ENCODE measurements at regions not wholly inside any gene's neighbourhood (a gene's known extent, or its start where the extent isn't known, plus 50 kb on each side); places are given as distances from the start of the nearest gene placed in this dataset.

GRCh38 chr15:31269816-31270575, 56.6 kb upstream of the KLF13 start:
- H3K9ac ChIP-seq (ENCODE audit: low read length), result no peak overlapping the region
- H3K9me3 ChIP-seq (ENCODE audit: low read length), result no peaks in the 10 kb centered on the region
- no TSS peak for BruUV-seq (replicated peaks)
- H3K4me2 ChIP-seq (ENCODE audit: low read length), result no peak overlapping the region
- no peak overlapping the region for H3K27ac ChIP-seq (ENCODE audit: low read length)
- H3K9me2 ChIP-seq (replicated peaks; ENCODE audit: low read length), result no peaks in the 10 kb centered on the region
- H3F3A ChIP-seq (ENCODE audit: low read length, unreplicated experiment), result no peaks in the 10 kb centered on the region
- no peak overlapping the region for H3K4me3 ChIP-seq (ENCODE audit: low read length)
- no peak overlapping the region for H2AFZ ChIP-seq (ENCODE audit: low read length)
- H3K27me3 ChIP-seq (ENCODE audit: low read length), result no peaks in the 10 kb centered on the region
- DNase-seq, result no peak
- intact Hi-C loops (cut with micrococcal nuclease), result no loop called here
- TF ChIP-seq EZH2 (IDR thresholded peaks at IDR 0.05; ENCODE audit: low read length, unreplicated experiment) (no peak), CTCF (conservative IDR thresholded peaks at IDR 0.05; ENCODE audit: low read depth, low read length) (no peak), EZH2phosphoT487 (IDR thresholded peaks at IDR 0.05; ENCODE audit: borderline replicate concordance, low read length) (no peak)
- ChIA-PET POLR2A (ENCODE audit: unreplicated experiment) (no interaction called here), CTCF (no interaction called here)
- no peaks in the 10 kb centered on the region for H3K79me2 ChIP-seq (ENCODE audit: low read length)
- no peaks in the 10 kb centered on the region for H3K4me1 ChIP-seq (ENCODE audit: insufficient read depth, low read length)
- ATAC-seq, result no peak
- no peaks in the 10 kb centered on the region for H4K20me1 ChIP-seq (ENCODE audit: low read length)
- no peaks in the 10 kb centered on the region for H3K36me3 ChIP-seq (ENCODE audit: low read depth, low read length)

DNA sequence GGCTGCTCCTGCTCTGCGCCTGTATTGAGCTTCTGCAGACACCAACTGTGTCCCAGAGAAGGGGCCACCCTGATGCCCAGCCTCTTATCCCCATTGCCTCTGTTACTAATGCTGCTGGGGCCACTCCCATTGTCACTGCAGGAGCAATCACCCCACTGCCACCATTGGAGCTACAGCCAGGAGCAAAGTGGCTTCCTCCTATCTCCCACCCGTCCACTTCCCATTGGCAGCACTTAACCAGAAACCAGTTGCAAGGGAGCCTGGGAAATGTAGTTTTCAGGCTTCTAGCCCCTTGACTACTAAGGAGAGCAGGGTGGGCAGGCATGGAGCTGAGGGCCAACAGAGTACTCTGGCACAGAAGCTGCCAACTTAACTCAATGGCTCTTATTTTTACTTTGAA, 55.9 kb upstream of the KLF13 start:
- no peak for ATAC-seq
- POLR2A ChIA-PET (ENCODE audit: unreplicated experiment), result no interaction called here
- H3K4me2 ChIP-seq (ENCODE audit: low read length), result no peak overlapping the region

More for the DNA sequence above, 55.9 kb upstream of the KLF13 start:
- H3K4me1 ChIP-seq (ENCODE audit: insufficient read depth, low read length), result no peaks in the 10 kb centered on the region
- BruUV-seq (replicated peaks), result no TSS peak
- no peaks in the 10 kb centered on the region for H3K27me3 ChIP-seq (ENCODE audit: low read length)
- no peaks in the 10 kb centered on the region for H3F3A ChIP-seq (ENCODE audit: low read length, unreplicated experiment)
- intact Hi-C loops (cut with micrococcal nuclease), result no loop called here
- no peak for TF ChIP-seq EZH2phosphoT487 (IDR thresholded peaks at IDR 0.05; ENCODE audit: borderline replicate concordance, low read length)
- TF ChIP-seq EZH2 (IDR thresholded peaks at IDR 0.05; ENCODE audit: low read length, unreplicated experiment), result no peak
- no peak for TF ChIP-seq CTCF (conservative IDR thresholded peaks at IDR 0.05; ENCODE audit: low read depth, low read length)
- CTCF ChIA-PET, result no interaction called here
- H3K9ac ChIP-seq (ENCODE audit: low read length), result no peak overlapping the region
- H3K4me3 ChIP-seq (ENCODE audit: low read length), result no peak overlapping the region
- H4K20me1 ChIP-seq (ENCODE audit: low read length), result no peaks in the 10 kb centered on the region
- no peaks in the 10 kb centered on the region for H3K9me3 ChIP-seq (ENCODE audit: low read length)
- no peaks in the 10 kb centered on the region for H3K79me2 ChIP-seq (ENCODE audit: low read length)
- H3K36me3 ChIP-seq (ENCODE audit: low read depth, low read length), result no peaks in the 10 kb centered on the region
- H2AFZ ChIP-seq (ENCODE audit: low read length), result no peak overlapping the region
- no peaks in the 10 kb centered on the region for H3K9me2 ChIP-seq (replicated peaks; ENCODE audit: low read length)
- no peak overlapping the region for H3K27ac ChIP-seq (ENCODE audit: low read length)
- DNase-seq, result no peak
